ENCODE measurements at regions not wholly inside any gene's neighbourhood (a gene's known extent, or its start where the extent isn't known, plus 50 kb on each side); places are given as distances from the start of the nearest gene placed in this dataset.

DNA sequence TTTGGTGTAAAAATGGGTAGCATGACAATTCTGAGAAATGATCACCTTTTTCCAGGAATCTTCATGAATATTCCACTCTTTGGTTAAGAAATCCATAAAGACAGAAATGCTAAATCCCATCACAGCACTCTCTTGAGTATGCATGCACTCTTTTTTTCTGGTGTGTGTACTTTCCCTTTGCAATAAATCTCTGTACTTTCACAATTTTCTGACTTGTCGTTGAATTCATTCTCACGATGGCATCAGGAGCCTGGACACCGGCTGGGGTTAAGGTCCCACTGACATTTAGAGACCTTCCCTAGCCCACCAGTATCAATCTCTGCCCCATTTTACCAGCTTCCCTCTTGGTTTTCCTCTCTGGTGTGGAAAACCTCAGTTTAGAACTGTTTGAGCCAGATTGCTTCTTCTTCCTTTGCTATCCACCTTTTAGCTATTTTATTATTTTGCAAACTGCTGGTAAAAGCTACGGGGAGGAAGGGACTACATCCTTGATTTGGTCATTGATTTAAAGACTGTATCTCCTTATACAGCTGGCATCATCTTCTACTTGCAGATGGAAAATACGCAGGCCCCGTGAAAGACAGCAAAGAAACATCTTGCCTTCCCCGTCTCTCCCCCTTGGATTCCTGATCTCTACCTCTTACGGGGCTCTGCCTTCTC lies 59.9 kb upstream of the ZFR start:
- no peak for DNase-seq (ENCODE audit: low read depth in 2 of 2)

DNA sequence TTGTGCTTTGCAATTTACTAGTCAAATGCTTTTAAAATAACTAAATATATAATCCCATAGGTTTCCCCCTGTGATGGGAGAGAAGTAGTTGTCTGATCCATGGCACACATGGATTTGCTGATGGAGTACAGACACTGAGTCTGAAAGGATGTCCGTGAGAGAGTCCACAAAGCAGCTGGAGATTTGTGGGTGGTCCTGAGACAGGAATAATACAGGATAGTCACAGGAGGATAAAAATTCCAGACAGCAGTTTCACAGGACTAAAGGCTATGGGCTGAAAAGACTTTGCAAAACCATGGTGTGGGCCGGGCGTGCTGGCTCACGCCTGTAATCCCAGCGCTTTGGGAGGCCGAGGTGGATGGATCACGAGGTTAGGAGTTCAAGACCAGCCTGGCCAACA lies 58.7 kb upstream of the ZFR start:
- DNase-seq (ENCODE audit: low read depth in 2 of 2) = no peak

DNA sequence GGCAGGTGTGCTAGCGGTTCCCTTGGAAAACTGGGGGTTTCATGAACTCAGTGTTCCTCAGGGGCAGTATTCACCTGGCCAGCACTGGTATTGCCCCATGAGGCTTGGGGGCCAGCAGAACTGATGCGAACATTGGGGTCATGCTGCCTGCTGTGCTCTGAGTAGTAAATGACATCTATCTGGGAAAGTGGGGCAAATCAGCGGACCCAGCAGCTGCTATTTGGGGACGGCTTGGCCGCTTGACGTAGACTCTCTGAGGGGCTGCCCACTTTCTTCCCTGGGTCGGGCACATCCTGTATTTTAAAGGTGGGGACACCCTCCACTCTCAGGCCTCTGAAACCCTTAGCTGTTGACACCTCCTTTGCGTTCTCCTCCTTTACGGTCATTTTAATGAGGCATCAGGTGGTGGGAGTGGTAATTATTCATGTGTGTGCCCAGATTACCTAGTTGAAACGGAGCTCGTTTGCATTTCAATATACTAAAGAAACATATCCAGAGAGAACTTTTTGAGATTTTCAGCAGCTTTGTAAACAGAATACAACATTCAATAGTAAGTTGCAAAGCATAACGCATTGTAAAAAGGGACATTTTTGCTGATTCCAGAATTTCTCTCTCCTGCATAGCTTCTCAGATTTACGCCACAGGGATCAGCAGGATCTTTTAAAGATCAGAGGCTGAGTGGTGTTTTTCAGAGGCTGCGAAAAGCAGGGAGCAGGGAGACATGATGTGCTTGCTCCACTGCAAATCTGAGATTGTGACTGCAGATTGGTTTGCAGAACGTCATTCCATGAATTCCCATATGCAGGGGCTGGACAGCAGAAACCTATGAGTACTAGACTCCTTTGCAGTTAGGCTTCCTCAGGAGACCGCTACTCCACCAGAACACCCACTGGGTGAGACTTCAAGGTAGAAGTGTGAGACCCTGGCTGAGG lies 56.8 kb upstream of the ZFR start:
- no peak for DNase-seq (ENCODE audit: low read depth in 2 of 2)

DNA sequence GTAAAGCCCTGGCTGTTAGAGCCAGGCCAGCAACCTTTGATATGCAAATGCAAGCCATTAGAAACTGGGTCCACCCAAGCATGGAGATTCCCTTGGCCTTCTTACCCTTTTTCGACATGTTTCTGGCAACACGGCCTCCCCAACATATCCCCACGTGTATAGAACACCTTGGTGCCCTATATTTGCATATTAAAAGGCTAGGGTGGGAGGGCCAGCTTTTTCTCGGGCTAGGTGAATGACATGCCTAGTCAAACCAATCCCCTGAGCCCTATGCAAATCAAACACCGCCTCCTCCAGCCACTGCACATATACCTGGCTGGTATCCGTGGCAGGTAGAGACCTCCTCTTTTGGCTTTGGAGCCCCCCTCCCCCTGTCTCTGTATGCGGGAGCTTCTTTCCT lies 55.6 kb upstream of the ZFR start:
- no peak for DNase-seq (ENCODE audit: low read depth in 2 of 2)

DNA sequence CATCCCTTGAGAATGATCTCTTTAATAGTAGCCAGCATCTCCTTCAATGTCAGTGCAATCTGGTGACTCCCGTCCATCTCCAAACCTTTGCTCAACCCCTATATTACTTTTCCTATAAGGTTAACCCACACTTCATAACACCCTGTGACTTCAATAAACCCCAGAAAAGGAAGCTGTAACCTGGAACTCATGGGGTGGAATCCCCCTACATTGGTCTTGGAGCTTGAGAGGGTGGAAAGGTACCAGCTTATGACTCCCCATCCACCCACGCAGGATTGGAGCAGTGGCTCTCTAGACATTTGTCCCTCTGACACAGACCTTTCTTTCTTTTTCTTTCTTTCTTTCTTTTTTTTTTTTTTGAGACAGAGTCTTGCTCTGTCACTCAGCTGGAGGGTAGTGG lies 54.7 kb upstream of the ZFR start:
- DNase-seq (ENCODE audit: low read depth in 2 of 2) = no peak

DNA sequence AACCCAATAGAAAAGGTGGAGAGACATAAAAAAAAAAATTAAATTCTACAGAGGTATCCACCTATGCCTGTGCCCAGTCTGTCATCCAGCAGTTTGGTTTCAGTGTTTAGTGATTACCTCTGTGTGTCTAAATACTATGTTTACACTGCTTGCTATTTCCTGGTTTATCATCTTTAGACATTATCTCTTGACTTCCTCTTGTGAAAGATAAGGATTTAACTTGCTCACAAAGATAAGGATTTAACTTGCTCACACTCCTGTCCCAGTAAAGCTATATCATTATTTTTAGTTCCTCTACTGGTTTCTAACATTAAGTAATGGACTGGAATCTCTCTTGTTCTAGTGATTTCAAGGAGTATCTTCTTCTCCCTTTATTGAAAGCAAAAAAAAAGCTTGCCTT lies 53.9 kb upstream of the ZFR start:
- DNase-seq (ENCODE audit: low read depth in 2 of 2) = no peak

DNA sequence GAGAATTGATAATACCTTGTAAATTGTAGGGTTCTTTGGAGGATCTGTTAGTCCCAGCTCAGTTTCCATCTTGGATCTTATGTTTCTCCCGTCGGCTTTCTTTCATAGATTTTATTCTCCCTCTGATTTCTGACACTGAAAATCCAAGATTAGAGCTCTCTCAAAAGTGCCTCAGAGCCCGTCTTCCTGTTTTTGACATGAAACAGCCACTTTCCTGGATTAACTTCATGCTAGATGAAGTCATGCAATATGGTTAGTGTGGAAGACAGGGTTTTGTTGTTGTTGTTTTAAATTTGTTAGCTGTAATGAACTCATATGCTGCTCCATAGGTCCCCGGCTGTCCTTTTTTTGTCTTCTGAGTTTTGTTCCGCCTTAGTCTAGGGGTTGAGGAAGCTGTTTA lies 51.6 kb upstream of the ZFR start:
- DNase-seq (ENCODE audit: low read depth in 2 of 2) = no peak

DNA sequence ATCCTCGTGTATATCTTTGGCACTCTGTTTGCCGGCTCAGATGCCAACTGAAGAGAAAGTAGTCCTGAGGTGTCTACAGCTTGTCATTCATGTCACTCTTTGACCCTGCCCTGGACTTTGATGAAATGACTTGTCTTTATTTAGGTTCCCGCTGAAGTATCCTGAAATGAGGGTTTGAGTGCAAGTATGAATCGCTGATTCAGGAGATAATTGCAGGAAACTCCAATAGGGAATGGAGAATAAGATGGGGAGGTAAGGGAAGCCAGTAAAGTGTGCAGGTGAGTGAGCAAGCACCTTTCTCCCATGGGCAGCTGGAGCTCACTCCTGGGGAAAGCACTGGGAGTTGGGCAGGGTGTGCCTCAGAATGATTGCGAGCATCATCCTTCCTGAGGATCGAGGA lies 50.3 kb upstream of the ZFR start:
- DNase-seq (ENCODE audit: low read depth in 2 of 2) = no peak
